ENCODE measurements at regions not wholly inside any gene's neighbourhood (a gene's known extent, or its start where the extent isn't known, plus 50 kb on each side); places are given as distances from the start of the nearest gene placed in this dataset.

DNA sequence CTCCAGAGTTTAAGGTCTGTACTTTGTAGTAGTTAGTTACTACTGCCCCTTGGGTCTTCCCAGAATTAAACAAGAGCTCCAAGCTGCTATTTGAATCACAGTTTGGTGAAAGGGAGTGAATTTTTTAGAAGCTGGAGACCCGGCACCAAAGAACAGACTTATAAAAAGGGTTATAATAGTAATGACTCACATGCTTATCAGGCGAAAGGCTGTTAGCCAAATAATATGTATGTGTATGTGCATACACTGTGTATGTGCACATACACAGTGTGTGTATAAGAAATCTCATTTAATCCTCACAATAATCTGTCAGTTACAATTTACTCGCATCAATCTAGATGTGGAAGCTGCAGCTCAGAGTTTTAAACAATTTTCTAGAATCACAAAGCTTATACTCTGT is 59.5 kb upstream of the ITGA1 start:
- TF ChIP-seq EP300 (IDR thresholded peaks at IDR 0.05; ENCODE audit: borderline replicate concordance in 1 of 2, low read depth in 2 of 2, low read length in 2 of 2) (no peak), CBX5 (IDR thresholded peaks at IDR 0.05; ENCODE audit: low read depth, low read length) (no peak), POLR2A (IDR thresholded peaks at IDR 0.05; ENCODE audit: control extremely low read depth in 1 of 2, low read depth in 2 of 2, low read length in 2 of 2) (no peak), TAF1 (IDR thresholded peaks at IDR 0.05; ENCODE audit: low read depth, low read length) (no peak), POLR2AphosphoS5 (IDR thresholded peaks at IDR 0.05; ENCODE audit: low read depth, low read length) (no peak), SIX5 (IDR thresholded peaks at IDR 0.05; ENCODE audit: low read depth, low read length) (no peak), RNF2 (IDR thresholded peaks at IDR 0.05; ENCODE audit: borderline replicate concordance, low read depth, low read length, missing control alignments, poor library complexity, severe bottlenecking) (no peak)
- TF ChIP-seq, protein P1, sequence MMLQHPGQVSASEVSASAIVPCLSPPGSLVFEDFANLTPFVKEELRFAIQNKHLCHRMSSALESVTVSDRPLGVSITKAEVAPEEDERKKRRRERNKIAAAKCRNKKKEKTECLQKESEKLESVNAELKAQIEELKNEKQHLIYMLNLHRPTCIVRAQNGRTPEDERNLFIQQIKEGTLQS (IDR thresholded peaks at IDR 0.05; ENCODE audit: insufficient read depth, low read depth, low read length) = no peak
- TF ChIP-seq, protein P2, sequence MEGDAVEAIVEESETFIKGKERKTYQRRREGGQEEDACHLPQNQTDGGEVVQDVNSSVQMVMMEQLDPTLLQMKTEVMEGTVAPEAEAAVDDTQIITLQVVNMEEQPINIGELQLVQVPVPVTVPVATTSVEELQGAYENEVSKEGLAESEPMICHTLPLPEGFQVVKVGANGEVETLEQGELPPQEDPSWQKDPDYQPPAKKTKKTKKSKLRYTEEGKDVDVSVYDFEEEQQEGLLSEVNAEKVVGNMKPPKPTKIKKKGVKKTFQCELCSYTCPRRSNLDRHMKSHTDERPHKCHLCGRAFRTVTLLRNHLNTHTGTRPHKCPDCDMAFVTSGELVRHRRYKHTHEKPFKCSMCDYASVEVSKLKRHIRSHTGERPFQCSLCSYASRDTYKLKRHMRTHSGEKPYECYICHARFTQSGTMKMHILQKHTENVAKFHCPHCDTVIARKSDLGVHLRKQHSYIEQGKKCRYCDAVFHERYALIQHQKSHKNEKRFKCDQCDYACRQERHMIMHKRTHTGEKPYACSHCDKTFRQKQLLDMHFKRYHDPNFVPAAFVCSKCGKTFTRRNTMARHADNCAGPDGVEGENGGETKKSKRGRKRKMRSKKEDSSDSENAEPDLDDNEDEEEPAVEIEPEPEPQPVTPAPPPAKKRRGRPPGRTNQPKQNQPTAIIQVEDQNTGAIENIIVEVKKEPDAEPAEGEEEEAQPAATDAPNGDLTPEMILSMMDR (IDR thresholded peaks at IDR 0.05; ENCODE audit: control extremely low read depth in 1 of 3, insufficient read depth in 1 of 3, low read depth in 1 of 3, low read length in 3 of 3) = no peak

Measured in H1 (cell line).